ENCODE measurements at regions not wholly inside any gene's neighbourhood (a gene's known extent, or its start where the extent isn't known, plus 50 kb on each side); places are given as distances from the start of the nearest gene placed in this dataset.
A peak's percentile ranks its signal among the peaks of the same experiment; 100 is the strongest.
"Not testable (repeated sequence)": the region's sequence is repeated elsewhere in the genome, so short reads cannot be mapped to it uniquely, and the experiment has no call there.

DNA sequence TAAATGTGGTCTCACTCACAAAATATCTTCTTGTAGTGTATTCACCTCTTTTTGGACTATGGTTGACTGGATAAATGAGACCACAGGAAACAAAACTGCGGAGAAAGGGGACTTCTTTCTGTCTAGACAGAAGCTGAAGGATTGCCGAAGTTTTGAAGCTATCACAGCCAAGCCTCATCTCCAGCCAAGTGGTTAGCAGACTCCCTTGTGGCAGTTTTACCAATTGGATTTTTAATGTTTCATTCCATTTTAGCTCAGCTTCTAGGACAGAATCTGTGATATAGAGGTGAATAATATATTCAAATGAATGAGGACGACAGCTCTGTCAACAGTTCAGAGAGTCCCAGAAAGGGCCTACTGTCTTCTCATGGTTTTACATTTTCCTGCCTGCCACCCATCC is 215.7 kb upstream of the ZNF608 start:
- DNase-seq (ENCODE audit: low read depth in 2 of 2) = no peak

- no peak for DNase-seq (ENCODE audit: low read depth in 2 of 2)
Observed at GRCh38 chr5:124962735-124963134, 216.3 kb upstream of the ZNF608 start.

DNA sequence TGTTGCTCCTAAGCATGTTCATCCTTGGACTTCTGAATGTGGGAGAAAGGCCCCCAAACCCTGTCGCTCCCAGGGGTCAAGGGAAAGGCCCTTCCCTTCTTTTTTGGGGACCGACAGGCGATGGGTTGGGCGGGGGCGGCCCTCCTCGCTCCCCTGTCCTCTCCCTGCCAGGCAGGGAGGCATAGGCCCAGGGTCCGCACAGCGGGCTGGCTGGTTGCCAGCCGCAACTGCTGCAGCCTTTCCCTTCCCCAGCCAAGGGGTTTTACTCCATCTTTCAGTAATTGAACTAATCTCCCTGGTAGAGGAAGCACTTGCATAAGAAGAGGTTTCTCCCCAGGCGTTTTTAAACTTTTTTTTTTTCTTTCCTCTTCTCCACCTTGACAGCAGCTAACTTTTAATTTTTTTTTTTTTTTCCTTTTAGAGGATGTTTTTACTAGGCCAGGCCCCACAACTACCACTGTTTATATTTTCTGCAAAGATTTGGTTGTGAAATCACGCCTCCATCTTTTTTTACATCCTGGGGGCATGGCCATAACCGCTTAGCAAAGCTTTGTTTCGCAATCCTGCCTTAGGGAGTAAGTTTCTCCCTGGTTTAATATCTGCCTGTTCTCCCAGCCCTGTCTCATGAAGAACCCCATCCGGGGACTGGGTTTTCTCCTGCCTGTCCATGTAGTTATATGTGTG is 216.9 kb upstream of the ZNF608 start:
- DNase-seq (ENCODE audit: low read depth in 2 of 2) = no peak

DNA sequence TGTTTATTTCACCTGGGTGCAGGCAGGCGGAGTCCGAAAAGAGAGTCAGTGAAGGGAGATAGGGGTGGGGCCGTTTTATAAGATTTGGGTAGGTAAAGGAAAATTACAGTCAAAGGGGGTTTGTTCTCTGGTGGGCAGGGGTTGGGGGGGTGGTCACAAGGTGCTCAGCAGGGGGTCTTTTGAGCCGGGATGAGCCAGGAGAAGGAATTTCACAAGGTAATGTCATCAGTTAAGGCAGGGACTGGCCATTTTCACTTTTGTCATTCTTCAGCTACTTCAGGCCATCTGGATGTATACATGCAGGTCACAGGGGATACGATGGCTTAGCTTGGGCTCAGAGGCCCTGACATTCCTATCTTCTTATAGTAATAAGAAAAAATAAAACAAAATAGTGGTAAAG is 220.3 kb upstream of the ZNF608 start:
- DNase-seq (ENCODE audit: low read depth in 2 of 2) = not testable (repeated sequence)

DNA sequence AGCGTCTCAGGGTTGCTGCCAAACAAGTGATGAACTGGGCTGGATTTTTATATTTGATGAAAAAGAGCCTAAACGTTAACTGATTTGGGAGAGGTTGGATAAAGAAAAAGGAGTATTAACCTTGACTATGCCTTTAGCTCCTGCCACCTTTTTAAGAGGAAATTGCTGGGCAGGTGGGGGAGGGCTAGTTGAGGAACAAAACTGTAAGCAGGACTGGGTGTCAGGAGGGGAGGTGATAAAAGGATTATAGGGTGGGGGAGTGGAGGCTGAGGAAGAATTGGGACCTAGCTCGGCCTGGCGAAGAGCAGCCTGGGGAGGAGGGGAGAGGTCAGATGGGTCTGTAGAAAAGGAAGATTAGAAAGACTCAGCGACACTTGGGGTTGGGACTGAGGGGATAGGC is 223.9 kb upstream of the ZNF608 start:
- DNase-seq (ENCODE audit: low read depth in 2 of 2) = not testable (repeated sequence)

GRCh38 chr5:124972703-124973102 is 226.3 kb upstream of the ZNF608 start:
- no peak for DNase-seq (ENCODE audit: low read depth in 2 of 2)

DNA sequence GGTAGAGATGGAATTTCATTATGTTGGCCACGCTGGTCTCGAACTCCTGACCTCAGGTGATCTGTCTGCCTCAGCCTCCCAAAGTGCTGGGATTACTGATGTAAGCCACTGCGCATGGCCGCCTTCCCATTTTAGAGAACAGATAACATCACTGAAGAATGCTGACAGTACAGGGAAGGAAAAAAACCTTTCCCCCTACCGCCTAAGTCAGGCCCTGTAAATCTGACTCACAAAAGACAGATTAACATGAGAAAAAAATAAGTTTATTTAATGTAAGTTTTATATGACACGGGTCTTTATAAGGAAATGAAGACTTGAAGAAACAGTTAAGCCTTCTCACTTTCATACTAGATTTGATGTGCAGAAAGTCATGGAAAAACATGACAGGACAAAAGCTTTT is 227.2 kb upstream of the ZNF608 start:
- DNase-seq (ENCODE audit: low read depth in 2 of 2) = no peak

DNA sequence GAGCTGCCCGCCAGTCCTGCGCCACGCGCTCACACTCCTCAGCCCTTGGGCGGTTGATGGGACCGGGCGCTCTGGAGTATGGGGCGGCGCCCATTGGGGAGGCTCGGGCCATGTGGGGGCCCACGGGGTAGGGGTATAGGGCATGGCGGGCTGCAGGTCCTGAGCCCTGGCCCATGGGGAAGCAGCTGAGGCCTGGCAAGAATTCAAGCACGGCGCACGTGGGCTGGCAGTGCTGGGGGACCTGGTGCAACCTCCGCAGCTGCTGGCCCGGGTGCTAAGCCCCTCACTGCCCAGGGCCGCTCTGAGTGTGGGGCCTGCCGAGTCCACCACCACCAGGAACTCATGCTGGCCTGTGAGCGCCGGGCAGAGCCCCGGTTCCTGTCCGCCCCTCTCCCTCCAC is 229.6 kb upstream of the ZNF608 start:
- no peak for DNase-seq (ENCODE audit: low read depth in 2 of 2)

DNA sequence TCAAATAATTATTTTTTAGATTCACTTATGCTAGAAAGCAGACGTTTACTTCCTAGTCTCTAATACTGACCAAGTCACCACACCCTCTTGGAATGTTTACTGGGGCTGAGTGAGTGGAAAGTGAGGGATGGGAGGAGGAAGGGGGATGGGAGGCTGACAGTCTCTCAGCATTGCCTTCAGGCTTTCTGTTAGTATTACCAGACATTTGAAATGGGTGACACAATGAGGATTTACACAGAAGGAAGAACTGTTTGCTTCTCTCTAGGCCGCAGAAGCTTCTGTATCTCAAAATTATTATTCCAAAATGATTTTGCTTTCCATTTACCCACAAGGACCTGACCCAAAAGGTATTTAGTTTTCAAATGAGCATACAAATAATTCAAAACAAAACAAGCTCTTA is 232.8 kb upstream of the ZNF608 start:
- no peak for DNase-seq (ENCODE audit: low read depth in 2 of 2)

GRCh38 chr5:124980163-124980941 is 233.9 kb upstream of the ZNF608 start:
- no peak for DNase-seq (ENCODE audit: low read depth in 2 of 2)

- DNase-seq (ENCODE audit: low read depth in 2 of 2) = no peak
Observed at GRCh38 chr5:124981901-124982300, 235.5 kb upstream of the ZNF608 start.

DNA sequence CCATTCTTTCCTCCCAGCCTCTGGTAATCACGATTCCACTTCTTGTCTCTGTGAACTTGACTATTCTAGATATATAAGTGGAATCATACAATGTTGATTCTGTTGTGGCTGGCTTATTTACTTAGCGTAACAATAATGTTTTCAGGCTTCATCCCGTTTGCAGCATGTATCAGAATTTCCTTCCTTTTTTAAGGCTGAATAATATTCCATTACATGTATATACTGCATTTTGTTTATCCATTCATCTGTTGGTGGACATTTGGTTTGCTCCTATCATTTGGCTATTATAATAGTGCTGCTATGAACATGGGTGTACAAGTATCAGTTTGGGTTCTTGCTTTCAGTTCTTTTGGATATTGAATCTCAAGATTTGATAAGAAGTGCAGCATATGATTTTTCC is 239.7 kb upstream of the ZNF608 start:
- DNase-seq (ENCODE audit: low read depth in 2 of 2) = no peak

GRCh38 chr5:124986667-124987066 is 240.2 kb upstream of the ZNF608 start:
- no peak for DNase-seq (ENCODE audit: low read depth in 2 of 2)

GRCh38 chr5:124987786-124988185 is 241.3 kb upstream of the ZNF608 start:
- DNase-seq (ENCODE audit: low read depth in 2 of 2) = not testable (repeated sequence)

DNA sequence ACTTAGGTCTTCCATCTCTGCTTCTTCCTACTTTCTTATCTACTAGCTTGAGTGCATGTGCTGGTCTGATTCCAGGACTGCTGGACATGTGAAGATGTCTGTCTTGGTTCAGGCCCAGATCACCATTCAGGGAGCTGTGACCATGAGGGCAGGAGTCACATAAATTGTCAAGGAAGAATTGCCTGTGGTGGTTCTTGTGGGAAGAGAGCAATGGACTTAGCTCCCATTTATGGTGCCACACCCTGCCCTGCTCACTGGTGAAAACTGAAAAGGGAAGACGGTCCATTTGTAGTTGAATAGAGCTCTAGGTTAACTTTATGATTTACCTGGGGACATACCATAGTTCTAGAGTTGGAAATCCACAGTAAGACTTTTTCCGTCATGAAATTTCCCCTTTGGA is 244.3 kb upstream of the ZNF608 start:
- DNase-seq (ENCODE audit: low read depth in 2 of 2) = no peak

DNA sequence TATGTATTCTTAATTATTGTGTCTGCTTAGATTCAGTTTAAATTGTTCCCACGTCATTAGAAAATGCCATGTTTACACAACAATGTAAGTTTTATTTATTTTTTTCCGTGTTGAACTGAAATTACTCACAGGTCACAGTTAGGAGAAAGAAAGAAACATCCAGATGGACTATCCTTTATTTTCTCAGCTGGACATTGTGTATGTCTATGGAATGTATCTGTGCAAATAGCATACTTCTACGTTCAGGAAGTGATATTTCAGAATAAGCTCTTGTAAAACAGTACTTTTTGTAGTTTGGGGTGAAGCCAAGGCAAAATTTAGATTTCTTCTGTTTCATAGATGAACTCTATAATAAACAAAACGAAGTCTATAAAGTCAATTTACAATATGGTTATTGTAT is 249.0 kb upstream of the ZNF608 start:
- peak; percentile 17 to 30 for DNase-seq (ENCODE audit: low read depth in 2 of 2)

GRCh38 chr5:124996023-124996763 is 249.8 kb upstream of the ZNF608 start:
- no peak for DNase-seq (ENCODE audit: low read depth in 2 of 2)

DNA sequence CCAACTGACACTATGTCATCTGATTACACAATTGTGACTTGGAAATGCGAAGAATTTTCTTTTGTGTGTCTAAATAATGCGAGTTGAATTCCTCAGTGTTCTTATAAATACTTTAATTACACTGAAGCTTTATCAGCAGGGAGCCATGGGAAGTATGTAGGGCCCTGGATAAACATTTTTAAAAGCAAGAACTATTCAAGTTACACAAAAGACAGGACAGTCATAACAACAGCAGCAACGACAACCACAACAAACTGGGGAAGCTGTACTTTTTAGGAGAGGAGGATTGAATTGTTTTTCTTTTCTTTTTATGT is 250.3 kb upstream of the ZNF608 start:
- no peak for DNase-seq (ENCODE audit: low read depth in 2 of 2)

DNA sequence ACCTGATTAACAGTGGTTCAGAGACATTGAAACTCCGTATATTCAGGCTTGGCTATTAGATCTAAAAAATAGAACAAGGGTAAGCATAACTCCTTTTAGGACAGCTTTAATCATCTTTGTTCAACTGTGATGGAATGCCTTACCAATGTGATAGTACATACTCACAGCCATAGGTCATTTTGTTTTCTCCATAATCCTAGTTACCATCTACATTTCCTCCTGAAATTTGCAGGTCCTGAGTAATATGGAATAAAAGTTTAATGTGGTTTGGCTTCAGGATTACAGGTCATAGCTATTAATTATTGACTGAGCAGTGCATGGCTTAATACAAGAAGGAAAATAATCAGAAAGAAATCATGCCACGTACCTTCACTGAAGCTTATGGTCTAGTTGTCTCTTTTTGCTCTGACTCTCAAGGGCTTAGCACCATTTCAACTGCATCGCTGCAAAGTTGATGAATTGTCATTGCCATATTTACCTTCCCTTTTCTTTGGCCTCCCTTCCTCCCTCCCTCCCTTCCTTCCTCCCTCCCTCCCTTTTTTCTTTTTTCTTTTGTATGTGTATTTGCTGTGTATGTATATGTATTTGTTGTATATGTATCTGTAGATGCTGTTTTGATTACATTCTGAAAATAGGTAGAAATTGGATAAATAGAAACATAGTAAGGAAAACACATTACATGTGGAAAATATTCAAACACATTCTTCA is 250.9 kb upstream of the ZNF608 start:
- DNase-seq (ENCODE audit: low read depth in 2 of 2) = no peak

DNA sequence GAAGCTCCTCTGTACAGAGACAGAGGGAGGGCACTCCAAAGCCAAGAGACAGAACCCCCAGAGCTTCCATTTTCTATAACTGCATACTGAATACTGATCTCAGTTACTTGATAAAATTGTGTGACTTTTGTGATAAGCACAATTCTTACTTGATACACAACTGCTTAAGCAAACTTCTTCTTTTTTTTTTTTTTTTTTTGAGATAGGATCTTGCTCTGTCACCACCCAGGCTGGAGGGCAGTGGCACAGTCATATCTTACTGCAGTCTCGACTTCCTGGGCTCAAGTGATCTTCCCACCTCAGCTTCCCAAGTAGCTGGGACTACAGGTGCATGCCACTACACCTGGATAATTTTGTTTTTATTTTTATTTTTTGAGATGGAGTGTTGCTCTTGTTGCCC is 252.1 kb upstream of the ZNF608 start:
- DNase-seq (ENCODE audit: low read depth in 2 of 2) = no peak

DNA sequence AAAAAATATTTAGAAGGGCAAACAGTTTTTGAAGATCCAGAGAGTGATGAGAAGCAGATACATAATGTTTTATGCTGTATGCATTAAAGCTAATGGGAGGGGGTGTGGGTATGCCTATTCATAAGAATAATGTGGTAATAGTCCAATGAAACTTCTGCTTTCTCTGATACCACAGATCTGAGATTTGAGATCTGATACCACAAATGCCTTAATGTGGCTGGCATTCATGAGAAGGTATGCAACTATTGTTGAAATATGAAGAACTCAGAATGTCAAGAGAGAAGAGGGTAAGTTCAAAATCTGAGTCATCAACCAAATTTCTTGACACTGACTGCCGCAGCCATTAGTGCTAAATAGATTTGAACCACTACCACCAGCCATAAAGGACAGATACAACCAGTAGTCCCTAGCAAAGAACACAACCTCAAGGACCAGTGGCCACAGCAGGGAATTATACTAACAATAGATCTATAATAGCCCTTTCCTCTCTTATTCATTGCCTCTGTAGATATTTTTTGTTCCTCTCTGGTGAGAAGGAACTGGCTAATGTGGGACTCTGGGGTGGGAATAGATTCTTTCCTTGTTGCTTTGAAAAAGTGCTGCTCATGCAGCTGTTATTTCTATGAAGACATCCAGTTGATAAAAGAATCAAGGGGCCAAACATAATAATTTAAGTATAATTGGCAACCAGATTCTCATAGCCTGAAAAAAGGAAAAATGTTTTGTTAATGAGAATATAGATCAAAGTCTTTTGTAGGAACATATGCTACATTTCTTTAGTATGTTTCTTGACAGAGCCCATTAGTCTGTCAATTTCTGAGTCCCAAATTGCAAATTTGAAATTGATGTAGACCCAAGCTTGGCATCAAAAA is 256.5 kb upstream of the ZNF608 start:
- no peak for DNase-seq (ENCODE audit: low read depth in 2 of 2)
